Progenitor cell of endocrine pancreas (in vitro differentiated cells): ENCODE measurements at regions not wholly inside any gene's neighbourhood (a gene's known extent, or its start where the extent isn't known, plus 50 kb on each side); places are given as distances from the start of the nearest gene placed in this dataset.

ENCODE experiments used
- DNase-seq: peaks from one replicate; pipeline ENCODE4 v3.0.0; 2021; ENCODE audit warnings: low spot score; ENCODE audit not compliant: unreplicated experiment
- H3K27ac Mint-ChIP-seq: 2 replicates; pipeline ENCODE4 v1.8.0; 2021; ENCODE audit warnings: mild to moderate bottlenecking, moderate library complexity, mixed read lengths
- H3K27me3 Mint-ChIP-seq: 2 replicates; pipeline ENCODE4 v1.8.0; 2021; ENCODE audit warnings: mixed read lengths
- H3K36me3 Mint-ChIP-seq: 2 replicates; pipeline ENCODE4 v1.8.0; 2022; ENCODE audit warnings: mixed read lengths; ENCODE audit not compliant: insufficient read depth
- H3K4me1 Mint-ChIP-seq: 2 replicates; pipeline ENCODE4 v1.8.0; 2021; ENCODE audit warnings: low read depth, mixed read lengths
- H3K4me3 Mint-ChIP-seq: 2 replicates; pipeline ENCODE4 v1.8.0; 2021; ENCODE audit warnings: low read depth, mild to moderate bottlenecking, moderate library complexity, mixed read lengths
- H3K9me3 Mint-ChIP-seq: 2 replicates; pipeline ENCODE4 v1.8.0; 2021; ENCODE audit warnings: low read depth, mixed read lengths
- CTCF ChIP-seq: fragments of 200-600 bp; sonication (generic); IDR thresholded peaks from one replicate; pipeline ENCODE4 v1.5.0; 2021; ENCODE audit warnings: antibody characterized with exemption, mild to moderate bottlenecking; ENCODE audit not compliant: unreplicated experiment

- H3K4me1 Mint-ChIP-seq: no peaks in the 10 kb centered on the region
Observed at GRCh38 chr10:129020651-129021330, 446.2 kb upstream of the MGMT start.

GRCh38 chr10:129021594-129022304 lies 445.3 kb upstream of the MGMT start:
- DNase-seq: no peak
- Mint-ChIP-seq H3K4me3 (no peak overlapping the region), H3K36me3 (no peaks in the 10 kb centered on the region), H3K27ac (no peak overlapping the region), H3K27me3 (peaks cover 85% of the 10 kb centered on the region), H3K9me3 (no peaks in the 10 kb centered on the region), H3K4me1 (no peaks in the 10 kb centered on the region)
- no peak for TF ChIP-seq CTCF

More at GRCh38 chr10:129020651-129021330, 446.2 kb upstream of the MGMT start:
- no peak for DNase-seq
- Mint-ChIP-seq H3K36me3 (no peaks in the 10 kb centered on the region), H3K27me3 (peaks cover 76% of the 10 kb centered on the region), H3K9me3 (no peaks in the 10 kb centered on the region), H3K4me3 (no peak overlapping the region), H3K27ac (no peak overlapping the region)
- TF ChIP-seq CTCF: no peak

- peaks cover 91% of the 10 kb centered on the region for H3K27me3 Mint-ChIP-seq
- H3K27ac Mint-ChIP-seq: no peak overlapping the region
- DNase-seq: no peak
- no peak for TF ChIP-seq CTCF
- no peaks in the 10 kb centered on the region for H3K4me1 Mint-ChIP-seq
- no peaks in the 10 kb centered on the region for H3K36me3 Mint-ChIP-seq
- H3K9me3 Mint-ChIP-seq: no peaks in the 10 kb centered on the region
- H3K4me3 Mint-ChIP-seq: no peak overlapping the region
Observed at GRCh38 chr10:129023082-129023481, 444.0 kb upstream of the MGMT start.

GRCh38 chr10:129024046-129024445 lies 443.0 kb upstream of the MGMT start:
- Mint-ChIP-seq H3K4me3 (no peak overlapping the region), H3K4me1 (no peaks in the 10 kb centered on the region), H3K27me3 (peaks cover 96% of the 10 kb centered on the region), H3K27ac (no peak overlapping the region), H3K36me3 (no peaks in the 10 kb centered on the region), H3K9me3 (no peaks in the 10 kb centered on the region)
- TF ChIP-seq CTCF: no peak
- no peak for DNase-seq

- Mint-ChIP-seq H3K9me3 (no peaks in the 10 kb centered on the region), H3K27ac (no peak overlapping the region), H3K4me1 (no peaks in the 10 kb centered on the region), H3K36me3 (no peaks in the 10 kb centered on the region), H3K27me3 (peaks cover 98% of the 10 kb centered on the region), H3K4me3 (no peak overlapping the region)
- DNase-seq: no peak
- TF ChIP-seq CTCF: no peak
Observed at GRCh38 chr10:129025787-129026186, 441.3 kb upstream of the MGMT start.
